DMS79 (cell line): ENCODE measurements at regions not wholly inside any gene's neighbourhood (a gene's known extent, or its start where the extent isn't known, plus 50 kb on each side); places are given as distances from the start of the nearest gene placed in this dataset.

Source experiments
- DNase-seq: peaks from one replicate; lab custom pipeline; 2025; lab: John Stamatoyannopoulos, UW

DNA sequence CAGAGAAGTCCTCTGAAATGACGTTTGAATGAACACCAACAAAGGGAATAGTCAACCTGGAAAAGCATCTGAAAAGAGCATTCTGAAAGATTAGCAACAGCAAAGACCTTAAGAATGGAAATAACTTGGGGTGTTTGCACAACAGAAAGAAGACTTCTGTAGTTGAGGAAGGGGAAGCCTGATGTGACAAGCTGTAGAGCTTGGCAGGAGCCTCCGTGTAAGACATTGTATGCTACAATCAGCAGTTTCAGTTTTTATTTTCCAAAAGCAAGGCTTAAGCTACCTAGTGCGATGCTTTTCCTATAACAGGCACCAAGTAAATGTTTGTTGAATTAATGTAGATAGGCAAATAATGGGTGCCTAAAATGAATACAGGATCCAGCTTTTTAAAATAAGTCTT lies 484.0 kb downstream of the SPRY1 start:
- DNase-seq: no peak

- no peak for DNase-seq
Observed at GRCh38 chr4:123884922-123885321, 488.3 kb downstream of the SPRY1 start.

- no peak for DNase-seq
Observed at GRCh38 chr4:123889507-123889906, 492.9 kb downstream of the SPRY1 start.

DNA sequence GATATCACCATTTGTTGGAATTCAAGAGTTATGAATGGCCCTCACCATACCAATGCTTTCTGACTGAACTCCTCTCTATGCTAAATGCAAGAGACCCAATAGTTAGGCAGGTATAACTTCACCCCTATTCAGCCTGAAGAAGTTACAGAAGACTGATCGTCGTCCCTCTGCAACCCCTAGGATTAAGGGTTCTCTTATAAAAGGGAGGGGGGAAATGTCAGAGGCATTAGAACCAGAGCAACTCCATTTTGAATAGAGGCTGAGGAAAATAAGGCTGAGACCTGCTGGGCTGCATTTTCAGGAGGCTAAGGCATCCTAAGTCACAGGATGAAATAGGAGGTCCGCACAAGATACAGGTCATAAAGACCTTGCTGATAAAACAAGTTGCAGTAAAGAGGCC lies 494.3 kb downstream of the SPRY1 start:
- no peak for DNase-seq

- no peak for DNase-seq
Observed at GRCh38 chr4:123891881-123892280, 495.3 kb downstream of the SPRY1 start.

- no peak for DNase-seq
Observed at GRCh38 chr4:123892368-123892976, 495.9 kb downstream of the SPRY1 start.

DNA sequence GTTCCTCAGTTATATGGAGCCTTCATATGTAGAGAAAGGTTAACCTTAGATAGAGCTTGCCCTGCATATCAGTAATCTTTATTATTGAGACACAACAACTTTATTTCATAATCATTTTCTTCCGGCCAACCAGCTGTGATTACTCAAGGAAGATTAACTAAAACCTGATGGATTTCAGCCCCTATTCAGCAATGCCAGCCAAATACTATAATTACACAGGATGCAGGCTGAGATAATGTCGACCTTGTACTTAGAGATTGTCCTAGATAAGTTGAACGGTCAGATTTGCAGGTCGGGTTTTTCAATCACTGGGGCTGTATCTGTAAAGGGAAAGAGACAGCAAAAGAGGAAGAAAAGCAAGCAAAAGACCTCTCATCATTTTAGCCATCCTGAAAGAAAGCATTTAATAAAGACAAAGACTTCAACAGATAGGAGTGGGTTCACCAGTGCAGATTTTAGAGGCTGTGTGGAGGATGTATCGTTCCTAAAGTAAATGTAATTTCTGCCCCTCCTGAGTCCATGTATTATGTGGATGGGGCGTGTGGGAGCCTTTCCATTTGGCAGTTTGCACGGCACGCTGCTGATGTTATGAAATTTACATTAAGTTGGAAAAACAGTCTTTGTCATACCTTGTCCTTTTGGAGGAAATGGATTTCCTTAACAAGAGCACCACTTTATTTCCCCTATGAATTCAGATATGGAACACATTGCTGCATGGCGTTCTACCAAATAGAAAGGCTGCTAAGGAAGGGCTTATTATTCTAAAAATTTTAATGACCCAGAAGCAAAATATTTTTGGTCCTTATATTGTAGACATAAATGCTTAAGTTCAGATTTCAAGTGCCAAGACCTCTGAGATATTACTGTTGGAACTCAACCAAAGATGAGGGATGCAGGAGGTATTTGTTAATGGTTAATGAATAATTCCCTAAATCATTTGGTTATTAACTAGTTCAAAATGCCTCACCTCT lies 496.7 kb downstream of the SPRY1 start:
- DNase-seq: no peak

GRCh38 chr4:123896446-123897071 lies 500.0 kb downstream of the SPRY1 start:
- no peak for DNase-seq

DNA sequence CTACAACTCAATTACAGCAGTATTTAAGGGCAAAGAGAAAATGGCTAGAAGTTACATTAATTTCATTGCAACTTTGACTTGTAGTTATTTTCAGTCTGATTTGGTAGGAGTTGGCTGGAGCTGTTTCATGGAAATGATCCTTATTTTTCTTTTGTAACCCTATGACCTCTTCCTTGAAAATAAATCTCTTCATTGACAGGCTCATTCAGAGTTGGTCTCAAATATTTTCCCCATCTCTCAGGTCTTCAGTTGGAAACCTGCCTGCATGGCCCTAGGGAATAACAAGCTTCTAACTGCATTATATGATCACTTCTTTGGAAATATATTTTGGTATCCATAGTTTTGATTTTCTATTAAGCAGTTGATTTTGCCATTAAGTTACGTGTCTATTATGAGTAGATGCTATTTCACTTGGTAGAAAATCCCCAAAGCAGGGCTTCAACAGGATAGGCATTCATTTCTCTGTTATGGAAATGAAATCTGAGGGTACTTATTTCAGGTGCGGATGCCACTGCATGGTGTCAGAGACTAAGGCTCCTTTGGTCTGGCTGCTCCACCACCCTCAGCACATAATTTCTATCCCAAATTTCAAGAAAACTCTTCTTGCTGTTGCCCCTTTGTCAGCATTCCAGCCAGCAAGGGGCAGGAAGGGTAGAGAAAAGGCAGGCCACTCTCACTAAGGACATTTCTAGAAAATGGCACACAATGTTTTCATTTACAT lies 502.5 kb downstream of the SPRY1 start:
- DNase-seq: no peak

GRCh38 chr4:123904882-123905281 lies 508.3 kb downstream of the SPRY1 start:
- DNase-seq: no peak

DNA sequence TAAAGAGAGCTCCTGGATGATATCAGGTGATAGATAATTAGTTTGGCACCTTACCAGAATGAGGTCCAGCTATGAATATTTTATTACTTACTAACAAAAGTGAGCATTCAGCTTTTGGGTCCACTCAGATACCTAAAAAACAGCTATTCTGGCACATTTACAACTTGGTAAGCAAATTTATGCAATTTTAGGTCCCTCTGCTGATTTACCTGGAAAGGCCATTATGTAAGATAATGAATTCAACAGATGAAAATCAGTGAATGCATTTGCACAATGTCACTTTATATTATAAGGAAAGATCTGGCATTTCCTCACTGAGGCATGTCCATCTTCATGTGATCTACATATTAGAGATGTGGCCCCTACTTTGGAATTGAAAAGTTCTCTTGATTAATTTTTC lies 517.0 kb downstream of the SPRY1 start:
- no peak for DNase-seq

- no peak for DNase-seq
Observed at GRCh38 chr4:123916821-123917220, 520.2 kb downstream of the SPRY1 start.

DNA sequence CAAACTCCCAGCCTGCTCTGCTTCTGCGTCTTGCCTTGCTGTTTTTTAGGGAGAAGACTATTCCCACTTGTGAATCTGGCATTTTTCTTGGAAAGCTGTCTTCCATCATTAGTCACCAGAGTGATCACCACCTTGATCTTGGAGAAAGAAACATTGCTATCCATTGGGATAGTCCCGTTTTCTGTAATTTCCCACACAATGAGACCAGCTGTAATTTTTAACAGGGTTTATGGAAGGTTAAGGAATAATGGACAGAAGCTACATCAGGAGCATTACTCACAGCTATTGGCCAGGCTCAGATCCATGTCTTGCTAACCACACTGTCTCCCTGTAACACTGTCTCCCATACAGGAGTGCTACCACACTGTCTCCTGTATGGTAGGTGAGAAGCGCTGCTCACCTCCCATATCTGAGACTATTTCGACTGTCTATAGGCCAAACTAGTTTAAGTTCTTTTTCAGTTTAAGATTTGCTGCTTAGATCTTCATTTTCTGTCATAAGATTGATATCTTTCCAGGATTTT lies 523.0 kb downstream of the SPRY1 start:
- DNase-seq: no peak

- DNase-seq: no peak
Observed at GRCh38 chr4:123921339-123921738, 524.7 kb downstream of the SPRY1 start.

DNA sequence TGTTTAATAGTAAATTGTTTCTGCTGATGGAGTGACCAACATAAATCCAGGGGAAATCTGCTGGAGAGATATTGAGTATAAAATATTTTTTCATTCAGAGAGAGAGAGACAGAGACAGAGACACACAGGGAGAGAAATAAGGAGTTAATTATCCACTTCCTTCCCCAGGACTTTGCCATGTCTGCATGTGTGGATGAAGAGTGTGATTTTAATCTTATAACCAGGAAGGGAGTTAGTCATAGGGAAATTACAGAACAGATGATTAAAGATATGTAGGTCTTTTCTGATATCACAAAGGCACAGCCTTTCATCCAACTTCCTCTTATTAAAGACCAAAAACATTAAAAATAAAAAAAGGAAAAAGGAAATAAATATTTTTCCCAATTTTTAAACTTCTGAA lies 526.3 kb downstream of the SPRY1 start:
- DNase-seq: no peak

DNA sequence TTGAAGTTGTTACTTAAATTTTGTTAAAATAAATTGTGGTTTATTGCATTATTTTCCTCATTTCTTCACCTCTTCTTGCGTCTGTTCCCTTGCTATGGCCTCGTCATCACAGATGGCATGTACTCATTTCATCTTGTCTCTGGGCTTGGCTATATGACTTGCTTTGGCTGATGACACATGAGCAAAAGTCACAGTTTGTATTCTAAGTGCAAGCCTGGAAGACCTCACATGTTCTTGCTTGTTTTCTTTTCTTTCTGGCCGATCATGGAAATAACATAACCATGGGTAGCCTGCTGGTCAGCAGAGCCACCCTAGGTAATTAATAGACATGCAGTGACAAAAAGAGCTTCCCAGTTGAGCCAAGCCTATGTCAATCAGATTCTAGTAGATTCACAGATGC lies 527.9 kb downstream of the SPRY1 start:
- DNase-seq: no peak

DNA sequence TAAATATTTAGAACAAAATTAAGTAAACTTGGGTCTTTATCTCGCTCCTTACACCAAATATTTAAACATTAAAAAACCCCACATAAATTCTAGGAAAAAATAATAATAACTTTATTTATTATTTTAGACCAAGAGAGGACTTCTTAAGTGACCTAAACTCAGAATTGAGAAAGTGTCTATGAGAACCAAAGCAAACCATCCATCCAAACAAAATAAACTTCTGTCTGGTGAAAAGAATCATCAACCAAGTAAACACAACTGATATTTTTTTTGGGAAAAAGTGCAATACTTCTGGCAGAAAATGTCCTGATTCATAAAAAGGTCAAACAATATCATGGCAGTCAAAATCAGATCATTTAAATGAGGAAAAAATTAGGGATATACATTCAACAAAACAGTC lies 533.0 kb downstream of the SPRY1 start:
- DNase-seq: no peak

- DNase-seq: no peak
Observed at GRCh38 chr4:123930996-123931395, 534.4 kb downstream of the SPRY1 start.

DNA sequence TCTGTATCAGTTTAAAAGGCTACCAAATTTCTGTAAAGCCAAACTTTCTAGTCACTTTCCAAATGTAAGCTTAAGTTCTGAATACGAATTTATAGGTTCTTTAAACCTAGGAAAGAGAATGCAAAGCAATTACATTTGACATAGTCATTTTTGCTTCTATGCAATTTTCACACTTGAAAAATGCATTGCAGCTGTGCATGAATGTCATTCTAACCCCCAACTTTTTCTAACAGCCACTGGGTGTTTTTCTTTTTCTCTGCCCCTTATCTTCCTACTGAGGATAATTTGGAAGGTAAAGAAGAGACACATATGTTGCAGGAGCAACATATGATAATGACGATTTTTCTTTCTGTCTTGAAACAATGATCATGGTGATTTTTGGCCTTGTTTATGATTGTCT lies 537.5 kb downstream of the SPRY1 start:
- no peak for DNase-seq

DNA sequence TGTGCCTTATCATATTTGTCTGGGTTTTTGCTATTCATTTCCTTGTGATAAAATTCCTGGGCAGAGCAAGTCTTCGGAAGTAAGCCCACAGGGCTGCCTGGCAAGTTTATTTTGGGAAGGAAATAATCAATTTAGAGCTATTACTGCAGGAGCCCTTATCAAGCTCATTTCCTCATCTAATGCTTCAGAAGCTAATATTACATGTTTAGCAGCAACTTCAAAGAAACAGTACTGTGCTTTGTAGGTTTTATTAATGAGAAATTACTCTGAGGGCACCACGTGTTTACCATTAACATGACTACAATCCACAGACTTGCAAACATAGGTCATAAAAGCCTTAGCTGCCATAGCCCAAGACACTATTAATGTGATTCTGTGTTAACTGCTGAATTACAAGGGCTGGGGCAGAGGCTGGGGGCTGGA lies 540.0 kb downstream of the SPRY1 start:
- DNase-seq: no peak

GRCh38 chr4:123937581-123937980 lies 541.0 kb downstream of the SPRY1 start:
- DNase-seq: no peak

DNA sequence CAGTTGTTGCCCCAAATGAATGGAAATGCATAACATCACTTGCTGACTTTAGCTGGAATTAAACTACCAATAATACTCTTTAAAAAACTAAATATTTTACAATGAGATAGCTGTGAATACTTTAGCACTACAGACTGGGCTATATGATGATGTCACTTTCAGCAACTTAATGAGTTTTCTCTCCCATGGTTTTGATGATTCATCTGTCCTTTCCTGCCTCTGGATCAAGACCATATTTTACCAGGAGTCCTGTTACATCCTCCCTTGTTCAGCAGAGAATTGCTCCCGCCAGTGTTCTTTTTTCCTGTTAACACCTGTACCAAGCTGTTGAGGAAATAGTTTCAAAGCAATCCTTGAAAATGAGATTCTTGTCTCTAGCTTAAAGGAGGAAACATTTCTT lies 543.0 kb downstream of the SPRY1 start:
- DNase-seq: no peak
